GM12874 (cell line): ENCODE measurements at regions not wholly inside any gene's neighbourhood (a gene's known extent, or its start where the extent isn't known, plus 50 kb on each side); places are given as distances from the start of the nearest gene placed in this dataset.

ENCODE experiments used
- TF ChIP-seq, protein P1 (sequence below): IDR thresholded peaks from 2 replicates; pipeline ENCODE4 v1.5.1; 2011; ENCODE audit warnings: low read depth, mild to moderate bottlenecking, control low read depth, low read length, moderate library complexity; ENCODE audit not compliant: insufficient read depth

DNA sequence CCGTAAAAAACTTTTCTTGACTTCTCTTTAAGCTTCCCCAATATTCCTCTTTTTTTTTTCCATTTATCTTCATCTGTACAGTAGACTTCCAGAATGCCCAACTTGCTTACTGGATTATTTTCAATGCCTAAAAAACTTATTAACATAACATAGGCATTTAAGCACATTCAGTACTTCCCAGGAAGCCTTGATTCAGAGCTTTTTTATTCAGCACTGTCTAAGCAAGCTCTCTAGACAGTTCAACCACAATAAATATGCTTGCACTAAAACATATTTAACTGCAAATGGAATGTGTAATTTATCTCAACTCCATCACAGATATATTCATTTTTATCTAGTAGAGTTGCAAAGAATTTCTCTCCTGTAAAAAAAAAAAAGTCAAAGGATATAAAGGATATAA is 997.8 kb downstream of the ARAP2 start:
- TF ChIP-seq, protein P1, sequence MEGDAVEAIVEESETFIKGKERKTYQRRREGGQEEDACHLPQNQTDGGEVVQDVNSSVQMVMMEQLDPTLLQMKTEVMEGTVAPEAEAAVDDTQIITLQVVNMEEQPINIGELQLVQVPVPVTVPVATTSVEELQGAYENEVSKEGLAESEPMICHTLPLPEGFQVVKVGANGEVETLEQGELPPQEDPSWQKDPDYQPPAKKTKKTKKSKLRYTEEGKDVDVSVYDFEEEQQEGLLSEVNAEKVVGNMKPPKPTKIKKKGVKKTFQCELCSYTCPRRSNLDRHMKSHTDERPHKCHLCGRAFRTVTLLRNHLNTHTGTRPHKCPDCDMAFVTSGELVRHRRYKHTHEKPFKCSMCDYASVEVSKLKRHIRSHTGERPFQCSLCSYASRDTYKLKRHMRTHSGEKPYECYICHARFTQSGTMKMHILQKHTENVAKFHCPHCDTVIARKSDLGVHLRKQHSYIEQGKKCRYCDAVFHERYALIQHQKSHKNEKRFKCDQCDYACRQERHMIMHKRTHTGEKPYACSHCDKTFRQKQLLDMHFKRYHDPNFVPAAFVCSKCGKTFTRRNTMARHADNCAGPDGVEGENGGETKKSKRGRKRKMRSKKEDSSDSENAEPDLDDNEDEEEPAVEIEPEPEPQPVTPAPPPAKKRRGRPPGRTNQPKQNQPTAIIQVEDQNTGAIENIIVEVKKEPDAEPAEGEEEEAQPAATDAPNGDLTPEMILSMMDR = no peak

GRCh38 chr4:35247047-35247446 is 997.3 kb downstream of the ARAP2 start:
- TF ChIP-seq, protein P1 = no peak

DNA sequence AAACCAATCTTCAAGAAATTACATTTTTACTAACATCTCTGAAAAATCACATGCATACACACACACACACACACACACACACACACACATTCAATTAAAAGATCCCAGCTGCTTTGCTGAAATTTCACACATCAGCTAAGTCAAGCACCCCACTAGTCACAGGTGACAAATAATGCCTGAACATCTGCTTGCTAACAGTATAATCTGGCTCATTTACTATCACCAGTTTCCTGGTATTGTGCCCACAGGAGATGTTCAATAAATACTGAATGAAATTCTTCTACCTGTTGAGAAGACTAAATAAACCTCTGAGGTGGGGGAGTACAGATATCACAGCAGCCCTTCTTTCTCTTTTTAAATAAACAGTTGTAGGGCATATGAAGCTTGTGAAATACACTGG is 994.0 kb downstream of the ARAP2 start:
- TF ChIP-seq, protein P1 = no peak

DNA sequence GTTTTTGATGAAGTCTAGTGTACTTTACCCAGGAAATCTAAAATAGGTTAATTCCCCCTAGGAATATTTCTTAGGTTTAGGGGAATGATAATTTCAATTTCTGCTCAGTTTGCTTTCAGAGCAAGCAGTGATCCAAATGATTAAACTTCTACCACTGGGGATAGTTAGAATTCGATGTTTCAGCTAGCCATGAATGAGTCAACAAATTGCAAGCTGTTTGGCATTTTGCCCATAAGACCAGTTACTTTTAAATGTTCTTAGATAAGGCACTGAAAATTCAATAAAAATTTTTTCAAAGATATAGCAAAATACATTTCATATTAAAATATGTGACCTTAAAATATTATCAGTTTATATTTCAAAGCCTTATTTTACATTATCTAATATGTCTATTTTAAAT is 993.6 kb downstream of the ARAP2 start:
- TF ChIP-seq, protein P1 = no peak

- TF ChIP-seq, protein P1 = no peak
These were observed 992.2 kb downstream of the ARAP2 start for GRCh38 chr4:35252071-35252470.

GRCh38 chr4:35252866-35253265 is 991.4 kb downstream of the ARAP2 start:
- TF ChIP-seq, protein P1 = no peak

- TF ChIP-seq, protein P1 = no peak
These were observed 991.0 kb downstream of the ARAP2 start for GRCh38 chr4:35253331-35253730.

DNA sequence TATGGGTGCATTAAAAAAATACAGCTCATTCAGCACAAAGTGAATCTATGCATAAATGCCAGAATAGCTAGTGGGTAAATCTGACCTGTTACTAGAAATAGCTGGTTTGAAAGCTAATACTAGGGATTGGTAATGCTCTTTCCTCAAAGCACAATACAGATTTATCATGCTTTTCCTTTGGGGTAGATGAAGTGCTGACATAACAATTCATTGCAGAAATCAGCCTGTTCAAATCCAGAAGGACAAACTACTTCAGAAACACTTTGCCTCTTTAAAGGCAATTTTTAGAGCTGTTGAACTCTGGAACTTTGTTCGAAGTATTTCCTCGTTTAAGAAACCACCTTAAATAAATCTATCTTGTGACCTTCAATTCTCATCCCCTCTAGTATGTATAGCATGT is 957.9 kb downstream of the ARAP2 start:
- TF ChIP-seq, protein P1 = no peak
